ENCODE measurements at regions not wholly inside any gene's neighbourhood (a gene's known extent, or its start where the extent isn't known, plus 50 kb on each side); places are given as distances from the start of the nearest gene placed in this dataset.

- in situ Hi-C loops (cut with MboI; ENCODE audit: low pct_unique_long_range_greater_than_20kb, low sequenced_read_pairs, unreplicated experiment): no loop called here
- TF ChIP-seq, protein P1, sequence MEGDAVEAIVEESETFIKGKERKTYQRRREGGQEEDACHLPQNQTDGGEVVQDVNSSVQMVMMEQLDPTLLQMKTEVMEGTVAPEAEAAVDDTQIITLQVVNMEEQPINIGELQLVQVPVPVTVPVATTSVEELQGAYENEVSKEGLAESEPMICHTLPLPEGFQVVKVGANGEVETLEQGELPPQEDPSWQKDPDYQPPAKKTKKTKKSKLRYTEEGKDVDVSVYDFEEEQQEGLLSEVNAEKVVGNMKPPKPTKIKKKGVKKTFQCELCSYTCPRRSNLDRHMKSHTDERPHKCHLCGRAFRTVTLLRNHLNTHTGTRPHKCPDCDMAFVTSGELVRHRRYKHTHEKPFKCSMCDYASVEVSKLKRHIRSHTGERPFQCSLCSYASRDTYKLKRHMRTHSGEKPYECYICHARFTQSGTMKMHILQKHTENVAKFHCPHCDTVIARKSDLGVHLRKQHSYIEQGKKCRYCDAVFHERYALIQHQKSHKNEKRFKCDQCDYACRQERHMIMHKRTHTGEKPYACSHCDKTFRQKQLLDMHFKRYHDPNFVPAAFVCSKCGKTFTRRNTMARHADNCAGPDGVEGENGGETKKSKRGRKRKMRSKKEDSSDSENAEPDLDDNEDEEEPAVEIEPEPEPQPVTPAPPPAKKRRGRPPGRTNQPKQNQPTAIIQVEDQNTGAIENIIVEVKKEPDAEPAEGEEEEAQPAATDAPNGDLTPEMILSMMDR (IDR thresholded peaks at IDR 0.05; ENCODE audit: extremely low read depth, insufficient read depth, missing control alignments): no peak
- no peak for DNase-seq (ENCODE audit: low spot score)
These were observed 1042.0 kb downstream of the GRM8 start for GRCh38 chr7:126210707-126211106.

DNA sequence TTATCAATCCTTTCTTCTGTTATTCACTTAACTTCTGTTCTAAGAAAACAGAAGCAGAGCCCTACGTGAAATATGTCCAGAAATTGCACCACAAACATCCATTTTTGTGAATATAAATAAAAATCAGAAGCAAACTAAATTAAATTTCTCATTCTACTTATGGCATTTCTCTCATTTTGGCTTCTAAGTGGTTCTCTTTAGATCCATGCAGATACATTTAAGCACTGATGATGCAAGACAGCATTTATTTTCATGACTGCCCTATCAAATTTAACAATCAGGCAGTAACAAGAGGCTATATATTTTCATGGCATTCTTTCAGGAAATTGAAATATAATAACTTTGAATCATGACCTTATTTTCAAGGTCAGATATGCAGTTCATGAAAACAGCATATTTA lies 1049.6 kb downstream of the GRM8 start:
- in situ Hi-C loops (cut with MboI; ENCODE audit: low pct_unique_long_range_greater_than_20kb, low sequenced_read_pairs, unreplicated experiment): no loop called here
- TF ChIP-seq, protein P1 (IDR thresholded peaks at IDR 0.05; ENCODE audit: extremely low read depth, insufficient read depth, missing control alignments): no peak
- no peak for DNase-seq (ENCODE audit: low spot score)

DNA sequence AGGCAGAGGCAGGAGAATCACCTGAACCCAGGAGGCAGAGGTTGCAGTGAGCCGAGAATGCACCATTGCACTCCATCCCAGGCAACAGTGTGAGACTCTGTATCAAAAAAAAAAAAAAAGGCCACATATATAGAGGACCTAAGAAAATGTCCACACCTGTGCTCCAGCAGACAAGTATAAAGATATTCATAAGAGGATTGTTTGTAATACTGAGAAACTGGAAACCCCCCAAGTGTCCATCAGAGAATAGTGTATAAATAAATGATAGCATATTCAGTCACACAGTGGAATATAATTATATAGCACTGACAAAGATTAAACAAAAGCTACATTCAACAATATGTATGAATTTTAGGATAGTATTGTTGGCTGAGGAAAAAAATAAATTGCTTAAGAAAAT lies 1050.6 kb downstream of the GRM8 start:
- TF ChIP-seq, protein P1 (IDR thresholded peaks at IDR 0.05; ENCODE audit: extremely low read depth, insufficient read depth, missing control alignments): no peak
- in situ Hi-C loops (cut with MboI; ENCODE audit: low pct_unique_long_range_greater_than_20kb, low sequenced_read_pairs, unreplicated experiment): no loop called here
- no peak for DNase-seq (ENCODE audit: low spot score)

DNA sequence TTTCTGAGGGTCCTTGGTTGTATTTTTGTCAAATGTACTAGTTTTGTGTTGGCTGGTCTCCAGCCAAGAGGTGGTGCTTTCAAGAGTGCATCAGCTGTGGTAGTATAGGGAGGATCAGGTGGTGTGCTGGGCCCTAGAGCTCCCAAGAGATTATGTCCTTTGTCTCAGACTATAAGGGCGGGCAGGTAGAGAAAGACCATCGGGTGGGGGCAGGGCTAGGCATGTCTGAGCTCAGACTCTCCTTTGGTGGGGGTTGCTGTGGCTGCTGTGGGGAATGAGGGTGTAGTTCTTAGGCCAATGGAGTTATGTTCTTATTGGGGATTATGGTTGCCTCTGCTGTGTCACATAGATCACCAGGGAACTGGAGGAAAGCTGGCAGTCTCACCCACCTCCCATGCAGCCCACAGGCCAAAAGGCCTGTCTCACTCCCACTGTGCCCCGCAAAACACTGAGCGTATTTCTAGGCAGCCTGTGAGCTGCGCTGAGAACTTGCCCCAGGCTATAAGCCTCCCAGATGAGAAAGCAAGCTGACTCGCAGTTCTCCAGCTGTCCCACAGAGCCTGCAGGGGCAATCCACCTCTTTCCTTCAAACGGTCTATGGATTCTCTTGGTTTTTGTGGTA lies 1066.7 kb downstream of the GRM8 start:
- no peak for DNase-seq (ENCODE audit: low spot score)
- in situ Hi-C loops (cut with MboI; ENCODE audit: low pct_unique_long_range_greater_than_20kb, low sequenced_read_pairs, unreplicated experiment): no loop called here
- TF ChIP-seq, protein P1 (IDR thresholded peaks at IDR 0.05; ENCODE audit: extremely low read depth, insufficient read depth, missing control alignments): no peak

GRCh38 chr7:126179916-126180315 lies 1072.8 kb downstream of the GRM8 start:
- TF ChIP-seq, protein P1 (IDR thresholded peaks at IDR 0.05; ENCODE audit: extremely low read depth, insufficient read depth, missing control alignments): no peak
- in situ Hi-C loops (cut with MboI; ENCODE audit: low pct_unique_long_range_greater_than_20kb, low sequenced_read_pairs, unreplicated experiment): no loop called here

DNA sequence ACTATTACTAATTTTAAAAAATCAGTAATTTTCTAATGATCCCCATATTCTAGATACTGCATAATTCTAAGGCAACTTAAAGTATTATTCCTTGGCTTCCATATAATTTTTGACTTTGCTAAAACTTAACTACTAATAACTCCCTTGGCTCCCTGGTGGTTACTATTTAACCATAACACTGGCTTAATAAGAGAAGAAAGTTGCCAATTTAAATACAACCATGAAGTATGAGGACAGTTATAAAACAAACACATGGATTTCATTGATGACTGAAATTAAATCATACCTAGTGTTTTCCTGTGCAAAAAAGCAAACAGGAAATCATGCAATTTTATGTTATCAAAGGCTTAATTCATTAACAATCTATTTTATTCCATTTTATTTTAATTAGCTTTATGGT lies 1073.9 kb downstream of the GRM8 start:
- DNase-seq (ENCODE audit: low spot score): no peak
- in situ Hi-C loops (cut with MboI; ENCODE audit: low pct_unique_long_range_greater_than_20kb, low sequenced_read_pairs, unreplicated experiment): no loop called here
- TF ChIP-seq, protein P1 (IDR thresholded peaks at IDR 0.05; ENCODE audit: extremely low read depth, insufficient read depth, missing control alignments): no peak

More at GRCh38 chr7:126179916-126180315, 1072.8 kb downstream of the GRM8 start:
- DNase-seq (ENCODE audit: low spot score): no peak
